OCI-LY7 (cell line): ENCODE measurements at regions not wholly inside any gene's neighbourhood (a gene's known extent, or its start where the extent isn't known, plus 50 kb on each side); places are given as distances from the start of the nearest gene placed in this dataset.

Experiments used
- EZH2phosphoT487 ChIP-seq: fragments of 200-600 bp; sonication (generic); IDR thresholded peaks from 2 replicates; pipeline ENCODE4 v1.6.1; 2018; ENCODE audit warnings: low read depth, borderline replicate concordance, mild to moderate bottlenecking, mixed run types, antibody characterized with exemption, low read length, moderate library complexity, mixed read lengths
- TF ChIP-seq, protein P1 (sequence below): fragments of 200-600 bp; sonication (generic); conservative IDR thresholded peaks from 2 replicates; pipeline ENCODE4 v1.5.1; 2014; ENCODE audit warnings: mild to moderate bottlenecking, antibody characterized with exemption, low read length, moderate library complexity, mixed read lengths

DNA sequence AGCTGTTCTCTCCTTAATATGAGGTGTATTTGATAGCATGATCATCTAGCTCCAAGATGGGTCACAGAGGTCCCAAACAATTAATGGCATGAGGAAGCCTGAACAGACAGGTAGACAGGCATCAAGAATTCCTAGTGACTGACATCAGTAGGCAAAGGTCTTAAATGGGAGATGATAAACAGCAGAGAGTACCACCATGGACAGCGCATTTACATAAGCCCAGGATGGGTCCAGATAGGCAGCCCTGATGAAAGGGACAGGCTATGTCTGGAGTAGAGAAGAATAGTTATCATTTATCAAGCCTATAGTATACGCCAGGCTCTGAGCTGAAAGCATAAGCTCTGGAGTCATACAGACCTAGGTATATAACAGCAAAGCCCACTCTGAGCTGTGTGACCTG lies 434.7 kb upstream of the SETBP1 start:
- TF ChIP-seq, protein P1, sequence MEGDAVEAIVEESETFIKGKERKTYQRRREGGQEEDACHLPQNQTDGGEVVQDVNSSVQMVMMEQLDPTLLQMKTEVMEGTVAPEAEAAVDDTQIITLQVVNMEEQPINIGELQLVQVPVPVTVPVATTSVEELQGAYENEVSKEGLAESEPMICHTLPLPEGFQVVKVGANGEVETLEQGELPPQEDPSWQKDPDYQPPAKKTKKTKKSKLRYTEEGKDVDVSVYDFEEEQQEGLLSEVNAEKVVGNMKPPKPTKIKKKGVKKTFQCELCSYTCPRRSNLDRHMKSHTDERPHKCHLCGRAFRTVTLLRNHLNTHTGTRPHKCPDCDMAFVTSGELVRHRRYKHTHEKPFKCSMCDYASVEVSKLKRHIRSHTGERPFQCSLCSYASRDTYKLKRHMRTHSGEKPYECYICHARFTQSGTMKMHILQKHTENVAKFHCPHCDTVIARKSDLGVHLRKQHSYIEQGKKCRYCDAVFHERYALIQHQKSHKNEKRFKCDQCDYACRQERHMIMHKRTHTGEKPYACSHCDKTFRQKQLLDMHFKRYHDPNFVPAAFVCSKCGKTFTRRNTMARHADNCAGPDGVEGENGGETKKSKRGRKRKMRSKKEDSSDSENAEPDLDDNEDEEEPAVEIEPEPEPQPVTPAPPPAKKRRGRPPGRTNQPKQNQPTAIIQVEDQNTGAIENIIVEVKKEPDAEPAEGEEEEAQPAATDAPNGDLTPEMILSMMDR = no peak
- TF ChIP-seq EZH2phosphoT487 = no peak
